Nephron (organoid): ENCODE measurements at regions not wholly inside any gene's neighbourhood (a gene's known extent, or its start where the extent isn't known, plus 50 kb on each side); places are given as distances from the start of the nearest gene placed in this dataset.

Experiments used
- H3K27ac Mint-ChIP-seq, 3 experiments: 2 replicates each; pipeline ENCODE4 v1.8.0; 2020; ENCODE audit warnings: mixed read lengths in 3 of 3, mild to moderate bottlenecking in 2 of 3, moderate library complexity in 1 of 3
- H3K27me3 Mint-ChIP-seq: 2 replicates; pipeline ENCODE4 v1.8.0; 2021; ENCODE audit warnings: low read depth, mild to moderate bottlenecking, moderate library complexity, mixed read lengths
- H3K36me3 Mint-ChIP-seq: 2 replicates; pipeline ENCODE4 v1.8.0; 2020; ENCODE audit warnings: low read depth, mixed read lengths
- H3K4me1 Mint-ChIP-seq: 2 replicates; pipeline ENCODE4 v1.8.0; 2020; ENCODE audit warnings: mixed read lengths
- H3K4me3 Mint-ChIP-seq, 3 experiments: 2 replicates each; pipeline ENCODE4 v1.8.0; 2020; ENCODE audit warnings: mild to moderate bottlenecking in 3 of 3, mixed read lengths in 3 of 3, moderate library complexity in 2 of 3
- H3K9me3 Mint-ChIP-seq: 2 replicates; pipeline ENCODE4 v1.8.0; 2020; ENCODE audit warnings: mixed read lengths
- TF ChIP-seq, protein P1 (sequence below), 3 experiments: fragments of 200-600 bp; sonication (generic); IDR thresholded peaks; one replicate each; pipeline ENCODE4 v1.5.0; 2021; ENCODE audit warnings: antibody characterized with exemption in 3 of 3; ENCODE audit not compliant: unreplicated experiment in 3 of 3

DNA sequence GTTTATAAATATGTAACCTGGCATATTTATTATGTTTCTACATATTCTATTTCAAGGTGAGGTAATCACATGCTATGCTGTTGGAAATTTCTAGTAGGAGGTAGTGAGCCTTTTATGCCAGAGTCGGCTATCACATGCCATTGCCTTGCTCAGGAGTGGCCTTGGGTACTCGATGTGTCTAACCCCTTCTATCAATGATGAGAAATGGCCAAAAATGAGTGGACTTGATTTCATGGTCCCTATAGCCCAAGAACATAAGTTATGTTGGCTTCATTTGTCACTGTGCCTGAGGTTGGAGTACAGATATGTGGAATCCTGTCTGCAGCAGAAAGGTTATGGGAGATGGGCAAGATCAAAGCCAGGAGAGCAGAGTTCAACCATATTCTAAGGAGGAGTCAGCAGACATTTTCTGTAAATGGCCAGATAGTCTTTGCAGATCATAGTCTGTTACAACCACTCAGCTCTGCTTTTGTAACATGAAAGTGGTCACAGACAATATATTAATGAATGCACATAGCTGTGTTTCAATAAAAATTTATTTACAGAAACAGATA lies 554.4 kb downstream of the PDCD6IP start:
- Mint-ChIP-seq H3K36me3 (no peaks in the 10 kb centered on the region), H3K27ac (no peak overlapping the region), H3K4me1 (peaks cover 7% of the 10 kb centered on the region), H3K27me3 (peaks cover 8% of the 10 kb centered on the region), H3K9me3 (no peaks in the 10 kb centered on the region), H3K4me3 (no peak overlapping the region)
- TF ChIP-seq, protein P1, sequence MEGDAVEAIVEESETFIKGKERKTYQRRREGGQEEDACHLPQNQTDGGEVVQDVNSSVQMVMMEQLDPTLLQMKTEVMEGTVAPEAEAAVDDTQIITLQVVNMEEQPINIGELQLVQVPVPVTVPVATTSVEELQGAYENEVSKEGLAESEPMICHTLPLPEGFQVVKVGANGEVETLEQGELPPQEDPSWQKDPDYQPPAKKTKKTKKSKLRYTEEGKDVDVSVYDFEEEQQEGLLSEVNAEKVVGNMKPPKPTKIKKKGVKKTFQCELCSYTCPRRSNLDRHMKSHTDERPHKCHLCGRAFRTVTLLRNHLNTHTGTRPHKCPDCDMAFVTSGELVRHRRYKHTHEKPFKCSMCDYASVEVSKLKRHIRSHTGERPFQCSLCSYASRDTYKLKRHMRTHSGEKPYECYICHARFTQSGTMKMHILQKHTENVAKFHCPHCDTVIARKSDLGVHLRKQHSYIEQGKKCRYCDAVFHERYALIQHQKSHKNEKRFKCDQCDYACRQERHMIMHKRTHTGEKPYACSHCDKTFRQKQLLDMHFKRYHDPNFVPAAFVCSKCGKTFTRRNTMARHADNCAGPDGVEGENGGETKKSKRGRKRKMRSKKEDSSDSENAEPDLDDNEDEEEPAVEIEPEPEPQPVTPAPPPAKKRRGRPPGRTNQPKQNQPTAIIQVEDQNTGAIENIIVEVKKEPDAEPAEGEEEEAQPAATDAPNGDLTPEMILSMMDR (IDR thresholded peaks at IDR 0.05; ENCODE audit: unreplicated experiment in 3 of 3): no peak

DNA sequence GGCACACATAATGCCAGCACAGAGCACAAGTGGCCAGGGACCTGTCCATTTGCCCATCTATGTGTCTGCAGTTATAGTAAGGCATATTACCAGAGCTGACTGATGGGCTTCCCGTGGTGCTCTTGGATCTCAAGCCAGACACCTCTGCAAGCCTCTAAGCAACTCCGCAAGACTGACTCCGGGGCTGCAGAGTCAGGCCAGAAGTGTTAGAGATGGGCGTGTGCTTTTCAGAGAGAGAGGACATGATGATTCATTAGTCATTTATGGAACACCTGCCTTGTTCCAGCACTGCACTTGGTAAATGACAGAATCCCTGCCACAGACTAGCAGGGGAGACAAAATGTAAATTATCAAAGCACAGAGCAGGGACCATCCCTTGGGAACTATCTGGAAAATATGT lies 559.0 kb downstream of the PDCD6IP start:
- no peaks in the 10 kb centered on the region for H3K36me3 Mint-ChIP-seq
- TF ChIP-seq, protein P1 (IDR thresholded peaks at IDR 0.05; ENCODE audit: unreplicated experiment in 3 of 3): no peak
- no peak overlapping the region for H3K27ac Mint-ChIP-seq
- no peak overlapping the region for H3K4me3 Mint-ChIP-seq
- H3K9me3 Mint-ChIP-seq: no peaks in the 10 kb centered on the region
- H3K27me3 Mint-ChIP-seq: peaks cover 12% of the 10 kb centered on the region
- no peaks in the 10 kb centered on the region for H3K4me1 Mint-ChIP-seq

DNA sequence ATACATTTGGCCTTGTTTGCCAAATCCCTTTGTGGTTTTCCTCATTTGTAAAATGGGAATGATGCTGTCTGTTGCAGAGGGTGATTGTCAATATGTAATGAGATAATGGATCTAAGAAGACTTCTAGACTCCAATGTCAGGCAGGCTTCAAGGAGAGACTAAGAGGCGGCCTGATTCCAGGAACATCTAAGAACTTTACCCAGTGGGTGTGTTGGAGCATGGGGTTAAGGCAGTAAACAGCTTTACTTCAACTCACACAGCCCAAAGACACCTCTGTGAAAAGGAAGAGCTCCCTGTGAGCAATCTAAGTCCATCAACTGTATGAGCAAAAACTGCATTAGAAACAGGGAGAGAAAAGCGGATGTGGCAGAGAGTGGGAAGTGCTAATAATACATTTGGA lies 560.6 kb downstream of the PDCD6IP start:
- Mint-ChIP-seq H3K9me3 (no peaks in the 10 kb centered on the region), H3K4me1 (no peaks in the 10 kb centered on the region), H3K36me3 (no peaks in the 10 kb centered on the region), H3K27ac (no peak overlapping the region), H3K4me3 (no peak overlapping the region), H3K27me3 (peaks cover 12% of the 10 kb centered on the region)
- TF ChIP-seq, protein P1 (IDR thresholded peaks at IDR 0.05; ENCODE audit: unreplicated experiment in 3 of 3): no peak

DNA sequence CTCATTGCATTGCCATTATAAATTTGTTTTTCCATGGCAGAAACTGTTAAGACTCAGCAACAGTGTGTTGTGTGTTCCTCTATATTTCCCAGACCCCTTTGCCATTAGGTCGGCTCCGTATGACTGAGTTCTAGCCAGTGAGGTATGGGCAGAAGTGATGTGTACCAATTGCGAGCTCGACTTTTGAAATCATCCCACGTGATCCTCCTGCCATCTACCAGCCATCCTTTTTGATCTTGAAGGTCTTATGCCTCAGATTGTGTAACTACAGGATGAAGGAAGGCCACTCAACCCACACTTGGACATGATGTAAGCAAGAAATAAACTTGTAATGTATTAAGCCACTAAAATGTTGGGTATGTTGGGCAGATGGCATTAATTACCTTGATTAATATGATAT lies 562.3 kb downstream of the PDCD6IP start:
- no peaks in the 10 kb centered on the region for H3K36me3 Mint-ChIP-seq

DNA sequence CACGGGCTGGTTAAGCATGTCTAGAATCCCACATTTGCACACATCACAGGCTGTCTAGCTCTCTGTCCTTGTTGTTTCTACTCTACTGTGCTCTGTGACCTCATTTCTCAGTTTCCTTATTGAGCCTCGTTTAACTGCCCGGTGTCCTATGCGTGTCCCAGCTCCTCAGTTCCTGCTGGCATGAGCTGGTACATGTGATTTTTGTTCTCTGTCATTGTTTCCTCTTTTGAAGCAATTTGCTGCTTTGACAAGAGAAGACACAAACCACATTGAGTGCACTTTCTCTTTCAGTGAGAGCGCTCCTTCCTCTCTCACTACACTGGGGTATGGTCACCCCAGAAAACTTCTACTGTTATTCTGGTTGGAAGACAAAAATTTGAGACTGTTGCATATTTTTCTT lies 563.5 kb downstream of the PDCD6IP start:
- H3K4me3 Mint-ChIP-seq: no peak overlapping the region
- TF ChIP-seq, protein P1 (IDR thresholded peaks at IDR 0.05; ENCODE audit: unreplicated experiment in 3 of 3): no peak
- no peaks in the 10 kb centered on the region for H3K9me3 Mint-ChIP-seq

More for the DNA sequence above, 562.3 kb downstream of the PDCD6IP start:
- no peak overlapping the region for H3K27ac Mint-ChIP-seq
- TF ChIP-seq, protein P1 (IDR thresholded peaks at IDR 0.05; ENCODE audit: unreplicated experiment in 3 of 3): no peak
- H3K4me1 Mint-ChIP-seq: no peaks in the 10 kb centered on the region
- H3K4me3 Mint-ChIP-seq: no peak overlapping the region
- peaks cover 12% of the 10 kb centered on the region for H3K27me3 Mint-ChIP-seq
- no peaks in the 10 kb centered on the region for H3K9me3 Mint-ChIP-seq

DNA sequence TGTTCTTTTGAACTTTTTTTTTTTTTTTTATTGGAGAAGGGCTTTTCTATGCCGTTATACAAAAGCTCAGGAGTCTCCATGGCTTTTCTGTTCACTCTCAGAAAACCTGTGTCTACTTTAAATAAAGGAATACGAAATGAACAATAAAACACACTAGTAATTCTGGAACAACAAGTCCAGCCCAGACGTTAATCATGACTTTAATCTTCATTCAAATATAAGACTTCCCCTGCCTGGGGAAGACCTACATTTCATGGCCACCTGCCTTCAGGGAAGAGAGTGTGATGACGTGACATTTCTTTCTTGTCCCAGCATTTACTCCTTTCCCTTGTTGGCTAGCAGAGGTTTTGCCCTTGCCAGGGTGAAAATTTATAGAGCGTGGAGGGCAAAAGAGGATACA lies 564.5 kb downstream of the PDCD6IP start:
- no peaks in the 10 kb centered on the region for H3K36me3 Mint-ChIP-seq
- H3K27ac Mint-ChIP-seq: no peak overlapping the region
- peaks cover 4% of the 10 kb centered on the region for H3K27me3 Mint-ChIP-seq
- H3K9me3 Mint-ChIP-seq: no peaks in the 10 kb centered on the region
- TF ChIP-seq, protein P1 (IDR thresholded peaks at IDR 0.05; ENCODE audit: unreplicated experiment in 3 of 3): no peak
- H3K4me3 Mint-ChIP-seq: no peak overlapping the region
- H3K4me1 Mint-ChIP-seq: no peaks in the 10 kb centered on the region

More for the DNA sequence above, 563.5 kb downstream of the PDCD6IP start:
- Mint-ChIP-seq H3K27ac (no peak overlapping the region), H3K4me1 (no peaks in the 10 kb centered on the region), H3K27me3 (peaks cover 9% of the 10 kb centered on the region), H3K36me3 (no peaks in the 10 kb centered on the region)
